ENCODE measurements at regions not wholly inside any gene's neighbourhood (a gene's known extent, or its start where the extent isn't known, plus 50 kb on each side); places are given as distances from the start of the nearest gene placed in this dataset.

- no peak for TF ChIP-seq CTCF (IDR thresholded peaks at IDR 0.05)
- TF ChIP-seq EZH2 (IDR thresholded peaks at IDR 0.05; ENCODE audit: borderline replicate concordance, insufficient read depth, low read depth, low read length, poor library complexity, severe bottlenecking) = no peak
These were observed 173.6 kb downstream of the TFAP2B start for GRCh38 chr6:50992232-50992631.

Measured in B cell (primary cell).